Loucy (cell line): ENCODE measurements at regions not wholly inside any gene's neighbourhood (a gene's known extent, or its start where the extent isn't known, plus 50 kb on each side); places are given as distances from the start of the nearest gene placed in this dataset.
"Not testable (repeated sequence)": the region's sequence is repeated elsewhere in the genome, so short reads cannot be mapped to it uniquely, and the experiment has no call there.

ENCODE experiments used
- CTCF ChIP-seq: fragments of 200-600 bp; sonication (generic); conservative IDR thresholded peaks from 2 replicates; pipeline ENCODE4 v1.5.1; 2014; ENCODE audit warnings: mild to moderate bottlenecking, antibody characterized with exemption, low read length
- EZH2phosphoT487 ChIP-seq: fragments of 200-600 bp; IDR thresholded peaks from 2 replicates; pipeline ENCODE4 v1.6.1; 2018; ENCODE audit warnings: antibody characterized with exemption, mild to moderate bottlenecking, moderate library complexity, borderline replicate concordance

- not testable (repeated sequence) for TF ChIP-seq CTCF, EZH2phosphoT487
These were observed 172.2 kb downstream of the ETV1 start for GRCh38 chr7:13817230-13817629.
